ENCODE measurements at regions not wholly inside any gene's neighbourhood (a gene's known extent, or its start where the extent isn't known, plus 50 kb on each side); places are given as distances from the start of the nearest gene placed in this dataset.

GRCh38 chr5:157924490-157924889 is 65.5 kb upstream of the CLINT1 start:
- DNase-seq, result no peak

GRCh38 chr5:157923765-157924164 is 64.8 kb upstream of the CLINT1 start:
- no peak for DNase-seq

- DNase-seq, result no peak
These were observed 63.1 kb upstream of the CLINT1 start for GRCh38 chr5:157922026-157922425.

- DNase-seq, result no peak
These were observed 61.9 kb upstream of the CLINT1 start for GRCh38 chr5:157920828-157921170.

GRCh38 chr5:157918811-157919742 is 60.1 kb upstream of the CLINT1 start:
- DNase-seq, result peak; percentile 7

GRCh38 chr5:157917899-157918809 is 59.2 kb upstream of the CLINT1 start:
- peak; percentile 81 for DNase-seq

- DNase-seq, result no peak
These were observed 58.5 kb upstream of the CLINT1 start for GRCh38 chr5:157917491-157917890.

- no peak for DNase-seq
These were observed 56.7 kb upstream of the CLINT1 start for GRCh38 chr5:157915638-157916037.

- no peak for DNase-seq
These were observed 55.3 kb upstream of the CLINT1 start for GRCh38 chr5:157914151-157914788.

- no peak for DNase-seq
These were observed 54.6 kb upstream of the CLINT1 start for GRCh38 chr5:157913575-157913974.

- no peak for DNase-seq
These were observed 53.8 kb upstream of the CLINT1 start for GRCh38 chr5:157912621-157913325.

GRCh38 chr5:157911568-157911967 is 52.6 kb upstream of the CLINT1 start:
- DNase-seq, result no peak
